PC-3 (cell line): ENCODE measurements at regions not wholly inside any gene's neighbourhood (a gene's known extent, or its start where the extent isn't known, plus 50 kb on each side); places are given as distances from the start of the nearest gene placed in this dataset.

Source experiments
- CTCF ChIP-seq: fragments of 300-600 bp; sonication (generic); conservative IDR thresholded peaks from 2 replicates; pipeline ENCODE4 v1.5.1; 2017; ENCODE audit warnings: antibody characterized with exemption, low read depth, mild to moderate bottlenecking, low read length
- EZH2 ChIP-seq: fragments of 300-600 bp; sonication (generic); IDR thresholded peaks from one replicate; pipeline ENCODE4 v1.6.1; 2017; ENCODE audit warnings: antibody characterized with exemption, mild to moderate bottlenecking, low read length; ENCODE audit not compliant: unreplicated experiment
- EZH2phosphoT487 ChIP-seq: fragments of 300-600 bp; sonication (generic); IDR thresholded peaks from 2 replicates; pipeline ENCODE4 v1.6.1; 2018; ENCODE audit warnings: mild to moderate bottlenecking, antibody characterized with exemption, low read length, borderline replicate concordance

DNA sequence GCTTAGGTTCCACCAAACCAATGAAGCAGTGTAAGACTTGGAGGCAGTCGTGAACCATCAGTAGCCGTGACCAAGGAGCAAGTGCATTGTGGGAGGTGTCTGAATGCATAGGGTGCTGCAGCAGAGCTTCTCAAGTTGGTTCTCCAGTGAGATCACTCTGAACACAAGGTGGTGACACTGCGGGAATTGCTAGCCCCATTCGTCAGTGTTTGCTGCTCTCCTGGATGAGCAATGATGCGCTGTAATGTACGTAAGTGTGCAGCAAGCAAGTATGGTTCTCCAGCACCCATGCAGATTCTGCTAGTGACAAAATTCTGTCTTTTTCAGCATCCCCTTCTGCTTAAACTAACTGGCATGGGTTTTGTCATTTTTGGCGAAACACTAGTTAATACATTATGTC, 97.6 kb upstream of the HTR2A start:
- TF ChIP-seq CTCF: peak; percentile 34; the same call in 1 of the 2 replicates
- TF ChIP-seq EZH2: no peak
- TF ChIP-seq EZH2phosphoT487: no peak
